A549 (cell line): ENCODE measurements at regions not wholly inside any gene's neighbourhood (a gene's known extent, or its start where the extent isn't known, plus 50 kb on each side); places are given as distances from the start of the nearest gene placed in this dataset.

Source experiments
- ATAC-seq, 2 experiments: fragments of 200-7000 bp in 1 of 2; fragments of >200 bp in 1 of 2; cut with Nextera tagmentation in 1 of 2; cut with Tn5 transposase in 1 of 2; 3 replicates each; pipeline versions ENCODE4 v1.8.0 to v1.9.1; 2018 to 2020; ENCODE audit warnings: mild to moderate bottlenecking in 1 of 2, moderate library complexity in 1 of 2
- CTCF ChIA-PET: fragments of 300-600 bp; sonication (Branson Sonifier 250); formaldehyde crosslinking; extraction: SDS; loops from one replicate; lab custom pipeline; 2021; ENCODE audit warnings: antibody characterized with exemption, inconsistent platforms; lab: Yijun Ruan, JAX
- POLR2A ChIA-PET: fragments of 350-600 bp; formaldehyde crosslinking; extraction: SDS; loops from one replicate; lab custom pipeline; 2021; ENCODE audit warnings: antibody characterized with exemption, inconsistent platforms; lab: Yijun Ruan, JAX
- DNase-seq, 2 experiments: peaks; one replicate each; pipeline versions ENCODE4 v3.0.0 to v3.0.0-alpha.2; 2011 to 2016; ENCODE audit warnings: low read depth in 1 of 2, low spot score in 1 of 2
- FAIRE-seq: peaks from 2 replicates; lab custom pipeline; 2011; peaks lifted over from hg19 to GRCh38; lab: Jason Lieb, UNC
- H3K27ac ChIP-seq, 2 experiments: fragments of >200 bp; sonication (Bioruptor Twin); formaldehyde crosslinking; 3 replicates each; pipeline ENCODE4 v1.5.1; 2016 to 2017
- H3K4me1 ChIP-seq: fragments of >200 bp; sonication (Bioruptor Twin); formaldehyde crosslinking; 3 replicates; pipeline ENCODE4 v1.6.1; 2016
- H3K4me2 ChIP-seq: fragments of >200 bp; sonication (Bioruptor Twin); formaldehyde crosslinking; 3 replicates; pipeline ENCODE4 v1.6.1; 2016
- H3K4me3 ChIP-seq: fragments of >200 bp; sonication (Bioruptor Twin); formaldehyde crosslinking; 3 replicates; pipeline ENCODE4 v1.5.1; 2016
- H3K9me3 ChIP-seq: fragments of >200 bp; sonication (Bioruptor Twin); formaldehyde crosslinking; 3 replicates; pipeline ENCODE4 v1.6.1; 2016
- BHLHE40 ChIP-seq: IDR thresholded peaks from 2 replicates; pipeline ENCODE4 v1.6.1; 2012; ENCODE audit warnings: low read depth, low read length, inconsistent platforms
- CBX8 ChIP-seq: fragments of 200-600 bp; sonication (generic); IDR thresholded peaks from 2 replicates; pipeline ENCODE4 v1.6.1; 2016
- CEBPB ChIP-seq, 2 experiments: fragments of >200 bp in 1 of 2; sonication (Bioruptor Twin) in 1 of 2; formaldehyde crosslinking in 1 of 2; IDR thresholded peaks; 2 replicates each; pipeline ENCODE4 v1.6.1; 2012 to 2016
- CHD2 ChIP-seq: fragments of 150-350 bp; IDR thresholded peaks from 2 replicates; pipeline ENCODE4 v1.6.1; 2014; ENCODE audit warnings: low read length; ENCODE audit not compliant: partially characterized antibody
- CHD4 ChIP-seq: fragments of 200-600 bp; sonication (generic); IDR thresholded peaks from 2 replicates; pipeline ENCODE4 v1.6.1; 2016; ENCODE audit warnings: antibody characterized with exemption, mild to moderate bottlenecking, borderline replicate concordance
- EHF ChIP-seq: fragments of 250-450 bp; sonication (Bioruptor Pico); IDR thresholded peaks from 2 replicates; pipeline ENCODE4 v1.5.0; 2020; ENCODE audit warnings: mild to moderate bottlenecking
- EHMT2 ChIP-seq: fragments of 200-600 bp; sonication (generic); IDR thresholded peaks from 2 replicates; pipeline ENCODE4 v1.6.1; 2016; ENCODE audit warnings: antibody characterized with exemption, low read depth, mild to moderate bottlenecking, moderate library complexity
- ESRRA ChIP-seq: fragments of 150-350 bp; IDR thresholded peaks from 2 replicates; pipeline ENCODE4 v1.6.1; 2014; ENCODE audit warnings: mild to moderate bottlenecking, low read length, borderline replicate concordance
- FOSB ChIP-seq: fragments of 250-450 bp; sonication (Bioruptor Pico); IDR thresholded peaks from 2 replicates; pipeline ENCODE4 v1.5.0; 2020; ENCODE audit warnings: mild to moderate bottlenecking, moderate library complexity
- GATA3 ChIP-seq: IDR thresholded peaks from 2 replicates; pipeline ENCODE4 v1.6.1; 2012; ENCODE audit warnings: borderline replicate concordance
- HOXA7 ChIP-seq: fragments of 250-450 bp; sonication (Bioruptor Pico); IDR thresholded peaks from 2 replicates; pipeline ENCODE4 v1.5.0; 2020; ENCODE audit warnings: mild to moderate bottlenecking, moderate library complexity
- HOXB13 ChIP-seq: fragments of 250-450 bp; sonication (Bioruptor Pico); IDR thresholded peaks from 2 replicates; pipeline ENCODE4 v1.5.0; 2020; ENCODE audit warnings: low read depth, mild to moderate bottlenecking, moderate library complexity
- HOXB5 ChIP-seq: fragments of 250-450 bp; sonication (Bioruptor Pico); IDR thresholded peaks from 2 replicates; pipeline ENCODE4 v1.5.0; 2020; ENCODE audit warnings: mild to moderate bottlenecking, moderate library complexity
- JUN ChIP-seq, 2 experiments: fragments of >200 bp; sonication (Bioruptor Twin); formaldehyde crosslinking; IDR thresholded peaks; 2 replicates in 1 of 2; 3 replicates in 1 of 2; pipeline ENCODE4 v1.6.1; 2016 to 2017
- KDM5A ChIP-seq: fragments of 200-600 bp; sonication (generic); IDR thresholded peaks from 2 replicates; pipeline ENCODE4 v1.6.1; 2016; ENCODE audit warnings: antibody characterized with exemption, mild to moderate bottlenecking
- POLR2A ChIP-seq: IDR thresholded peaks from 2 replicates; pipeline ENCODE4 v1.6.1; 2012; ENCODE audit warnings: mild to moderate bottlenecking, low read length
- POLR2AphosphoS2 ChIP-seq: conservative IDR thresholded peaks from 2 replicates; pipeline ENCODE4 v1.6.1; 2012; ENCODE audit warnings: low read length, improper control_type of control experiment, inconsistent platforms
- RAD21 ChIP-seq, 2 experiments: fragments of >200 bp in 1 of 2; sonication (Bioruptor Twin) in 1 of 2; formaldehyde crosslinking in 1 of 2; IDR thresholded peaks in 1 of 2; conservative IDR thresholded peaks in 1 of 2; 2 replicates in 1 of 2; 3 replicates in 1 of 2; pipeline ENCODE4 v1.6.1; 2012 to 2018; ENCODE audit warnings: inconsistent platforms in 1 of 2
- RFX5 ChIP-seq: fragments of 450-650 bp; IDR thresholded peaks from 2 replicates; pipeline ENCODE4 v1.7.1; 2014; ENCODE audit warnings: antibody characterized with exemption, mild to moderate bottlenecking, moderate library complexity
- SMC3 ChIP-seq: fragments of >200 bp; sonication (Bioruptor Twin); formaldehyde crosslinking; IDR thresholded peaks from 3 replicates; pipeline ENCODE4 v1.6.1; 2018; ENCODE audit warnings: inconsistent platforms
- SREBF2 ChIP-seq: fragments of 450-650 bp; IDR thresholded peaks from 2 replicates; pipeline ENCODE4 v1.6.1; 2014; ENCODE audit warnings: mild to moderate bottlenecking, moderate library complexity
- TFCP2L1 ChIP-seq: fragments of 250-450 bp; sonication (Bioruptor Pico); IDR thresholded peaks from 2 replicates; pipeline ENCODE4 v1.5.0; 2021; ENCODE audit warnings: mild to moderate bottlenecking
- ZC3H11A ChIP-seq: fragments of 450-650 bp; IDR thresholded peaks from 2 replicates; pipeline ENCODE4 v1.6.1; 2014; ENCODE audit warnings: antibody characterized with exemption, mild to moderate bottlenecking
- ZFP36 ChIP-seq: fragments of 450-650 bp; IDR thresholded peaks from 2 replicates; pipeline ENCODE4 v1.6.1; 2014; ENCODE audit warnings: borderline replicate concordance; ENCODE audit not compliant: partially characterized antibody
- ZNF302 ChIP-seq: fragments of 250-450 bp; sonication (Bioruptor Pico); IDR thresholded peaks from 2 replicates; pipeline ENCODE4 v1.9.0; 2021; ENCODE audit warnings: inconsistent platforms, mild to moderate bottlenecking, moderate library complexity
- ZSCAN20 ChIP-seq: fragments of 250-450 bp; sonication (Bioruptor Pico); IDR thresholded peaks from 2 replicates; pipeline ENCODE4 v1.8.0; 2022; ENCODE audit warnings: mild to moderate bottlenecking, moderate library complexity
- WGBS: methylation state at CpG from one replicate; pipeline ENCODE4 v1.1.6; 2017; ENCODE audit errors: missing lambda C conversion rate; 5-methylcytosine and 5-hydroxymethylcytosine counted together
- TF ChIP-seq, protein P1 (sequence below): fragments of 250-450 bp; sonication (Bioruptor Pico); IDR thresholded peaks from 2 replicates; pipeline ENCODE4 v1.5.0; 2021; ENCODE audit warnings: mild to moderate bottlenecking, moderate library complexity, borderline replicate concordance
- TF ChIP-seq, protein P2 (sequence below): fragments of 200-600 bp; sonication (generic); IDR thresholded peaks from 2 replicates; pipeline ENCODE4 v1.6.1; 2016; ENCODE audit warnings: antibody characterized with exemption, mild to moderate bottlenecking, moderate library complexity
- TF ChIP-seq, protein P3 (sequence below): IDR thresholded peaks from 2 replicates; pipeline ENCODE4 v1.6.1; 2012; ENCODE audit warnings: low read depth, borderline replicate concordance
- TF ChIP-seq, protein P4 (sequence below): fragments of >200 bp; sonication (Bioruptor Twin); formaldehyde crosslinking; IDR thresholded peaks from 3 replicates; pipeline ENCODE4 v1.6.1; 2016

DNA sequence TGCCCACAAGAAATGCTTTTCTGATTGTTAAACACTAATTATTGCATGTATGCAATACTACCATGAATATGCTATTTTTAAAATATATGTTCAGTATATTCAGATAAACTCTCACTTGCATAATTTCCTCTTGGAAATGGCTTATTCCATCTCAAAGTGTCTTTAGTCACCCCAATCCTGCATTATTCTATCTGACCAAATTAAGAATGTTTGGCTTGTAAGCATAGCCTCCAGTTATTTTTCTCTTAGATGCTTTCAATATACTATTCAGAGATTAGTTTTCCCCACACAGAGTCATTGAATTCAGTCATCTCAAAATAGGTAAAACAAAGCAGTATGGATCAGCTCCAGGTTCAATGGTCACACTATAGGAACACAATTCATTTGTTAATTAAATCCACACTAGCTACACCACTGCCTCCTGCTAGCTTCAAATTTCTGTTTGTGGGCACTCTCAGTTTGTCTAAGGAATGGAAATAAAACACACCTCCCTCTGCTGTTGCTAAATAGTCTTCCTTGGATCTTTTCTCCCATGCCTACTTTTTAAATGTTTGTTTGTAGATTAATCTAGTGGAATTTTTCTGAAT is 134.6 kb upstream of the TBCA start:
- FAIRE-seq (no peak), DNase-seq (no peak), ATAC-seq (no peak)
- Histone ChIP-seq H3K4me2 (no peak overlapping the region), H3K9me3 (peaks cover 5% of the 10 kb centered on the region; the same call in 1 of the 3 replicates), H3K4me3 (no peak overlapping the region), H3K4me1 (no peaks in the 10 kb centered on the region), H3K27ac (no peak overlapping the region)
- ChIA-PET POLR2A (no interaction called here), CTCF (interaction anchor here (1.4 kb wide), 1 partner anchor 10 kb away, joined by 4 read pairs; no protein-coding TSS in a partner anchor)
- TF ChIP-seq ZSCAN20 (CRISPR knock-in tag) (no peak), BHLHE40 (no peak), RAD21 (conservative IDR thresholded peaks at IDR 0.05 in 1 of 2, IDR thresholded peaks at IDR 0.05 in 1 of 2) (no peak), HOXA7 (CRISPR knock-in tag) (no peak), FOSB (CRISPR knock-in tag) (no peak)
- TF ChIP-seq, protein P1, sequence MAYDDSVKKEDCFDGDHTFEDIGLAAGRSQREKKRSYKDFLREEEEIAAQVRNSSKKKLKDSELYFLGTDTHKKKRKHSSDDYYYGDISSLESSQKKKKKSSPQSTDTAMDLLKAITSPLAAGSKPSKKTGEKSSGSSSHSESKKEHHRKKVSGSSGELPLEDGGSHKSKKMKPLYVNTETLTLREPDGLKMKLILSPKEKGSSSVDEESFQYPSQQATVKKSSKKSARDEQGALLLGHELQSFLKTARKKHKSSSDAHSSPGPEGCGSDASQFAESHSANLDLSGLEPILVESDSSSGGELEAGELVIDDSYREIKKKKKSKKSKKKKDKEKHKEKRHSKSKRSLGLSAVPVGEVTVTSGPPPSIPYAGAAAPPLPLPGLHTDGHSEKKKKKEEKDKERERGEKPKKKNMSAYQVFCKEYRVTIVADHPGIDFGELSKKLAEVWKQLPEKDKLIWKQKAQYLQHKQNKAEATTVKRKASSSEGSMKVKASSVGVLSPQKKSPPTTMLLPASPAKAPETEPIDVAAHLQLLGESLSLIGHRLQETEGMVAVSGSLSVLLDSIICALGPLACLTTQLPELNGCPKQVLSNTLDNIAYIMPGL (CRISPR knock-in tag): no peak

DNA sequence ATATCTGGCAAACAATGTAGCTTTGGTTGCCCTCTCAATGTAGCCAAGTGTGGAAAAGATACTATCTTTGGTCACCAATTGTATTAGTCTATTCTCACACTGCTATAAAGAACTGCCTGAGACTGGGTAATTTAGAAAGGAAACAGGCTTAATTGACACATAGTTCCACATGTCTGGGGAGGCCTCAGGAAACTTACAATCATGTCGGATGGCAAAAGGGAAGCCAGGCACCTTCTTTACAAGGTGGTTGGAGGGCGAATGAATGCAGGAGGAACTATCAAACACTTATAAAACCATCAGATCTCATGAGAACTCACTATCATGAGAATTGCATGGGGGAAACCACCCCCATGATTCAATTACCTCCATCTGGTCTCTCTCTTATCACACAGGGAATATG is 133.1 kb upstream of the TBCA start:
- ATAC-seq (no peak), FAIRE-seq (no peak), DNase-seq (no peak)
- no peak overlapping the region for H3K4me3 ChIP-seq
- ChIA-PET CTCF (no interaction called here), POLR2A (no interaction called here)
- WGBS: 71% methylated on average over 2 of the region's 2 CpGs
- H3K4me1 ChIP-seq: no peaks in the 10 kb centered on the region
- TF ChIP-seq RFX5 (no peak), POLR2A (no peak), CHD4 (no peak), POLR2AphosphoS2 (no peak), GATA3 (no peak), TFCP2L1 (CRISPR knock-in tag) (no peak), CHD2 (no peak), ZFP36 (no peak), ESRRA (no peak)
- TF ChIP-seq, protein P2, sequence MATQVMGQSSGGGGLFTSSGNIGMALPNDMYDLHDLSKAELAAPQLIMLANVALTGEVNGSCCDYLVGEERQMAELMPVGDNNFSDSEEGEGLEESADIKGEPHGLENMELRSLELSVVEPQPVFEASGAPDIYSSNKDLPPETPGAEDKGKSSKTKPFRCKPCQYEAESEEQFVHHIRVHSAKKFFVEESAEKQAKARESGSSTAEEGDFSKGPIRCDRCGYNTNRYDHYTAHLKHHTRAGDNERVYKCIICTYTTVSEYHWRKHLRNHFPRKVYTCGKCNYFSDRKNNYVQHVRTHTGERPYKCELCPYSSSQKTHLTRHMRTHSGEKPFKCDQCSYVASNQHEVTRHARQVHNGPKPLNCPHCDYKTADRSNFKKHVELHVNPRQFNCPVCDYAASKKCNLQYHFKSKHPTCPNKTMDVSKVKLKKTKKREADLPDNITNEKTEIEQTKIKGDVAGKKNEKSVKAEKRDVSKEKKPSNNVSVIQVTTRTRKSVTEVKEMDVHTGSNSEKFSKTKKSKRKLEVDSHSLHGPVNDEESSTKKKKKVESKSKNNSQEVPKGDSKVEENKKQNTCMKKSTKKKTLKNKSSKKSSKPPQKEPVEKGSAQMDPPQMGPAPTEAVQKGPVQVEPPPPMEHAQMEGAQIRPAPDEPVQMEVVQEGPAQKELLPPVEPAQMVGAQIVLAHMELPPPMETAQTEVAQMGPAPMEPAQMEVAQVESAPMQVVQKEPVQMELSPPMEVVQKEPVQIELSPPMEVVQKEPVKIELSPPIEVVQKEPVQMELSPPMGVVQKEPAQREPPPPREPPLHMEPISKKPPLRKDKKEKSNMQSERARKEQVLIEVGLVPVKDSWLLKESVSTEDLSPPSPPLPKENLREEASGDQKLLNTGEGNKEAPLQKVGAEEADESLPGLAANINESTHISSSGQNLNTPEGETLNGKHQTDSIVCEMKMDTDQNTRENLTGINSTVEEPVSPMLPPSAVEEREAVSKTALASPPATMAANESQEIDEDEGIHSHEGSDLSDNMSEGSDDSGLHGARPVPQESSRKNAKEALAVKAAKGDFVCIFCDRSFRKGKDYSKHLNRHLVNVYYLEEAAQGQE: no peak
- TF ChIP-seq, protein P3, sequence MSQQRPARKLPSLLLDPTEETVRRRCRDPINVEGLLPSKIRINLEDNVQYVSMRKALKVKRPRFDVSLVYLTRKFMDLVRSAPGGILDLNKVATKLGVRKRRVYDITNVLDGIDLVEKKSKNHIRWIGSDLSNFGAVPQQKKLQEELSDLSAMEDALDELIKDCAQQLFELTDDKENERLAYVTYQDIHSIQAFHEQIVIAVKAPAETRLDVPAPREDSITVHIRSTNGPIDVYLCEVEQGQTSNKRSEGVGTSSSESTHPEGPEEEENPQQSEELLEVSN: no peak
- H3K27ac ChIP-seq: no peak overlapping the region
- no peaks in the 10 kb centered on the region for H3K9me3 ChIP-seq
- H3K4me2 ChIP-seq: no peak overlapping the region

DNA sequence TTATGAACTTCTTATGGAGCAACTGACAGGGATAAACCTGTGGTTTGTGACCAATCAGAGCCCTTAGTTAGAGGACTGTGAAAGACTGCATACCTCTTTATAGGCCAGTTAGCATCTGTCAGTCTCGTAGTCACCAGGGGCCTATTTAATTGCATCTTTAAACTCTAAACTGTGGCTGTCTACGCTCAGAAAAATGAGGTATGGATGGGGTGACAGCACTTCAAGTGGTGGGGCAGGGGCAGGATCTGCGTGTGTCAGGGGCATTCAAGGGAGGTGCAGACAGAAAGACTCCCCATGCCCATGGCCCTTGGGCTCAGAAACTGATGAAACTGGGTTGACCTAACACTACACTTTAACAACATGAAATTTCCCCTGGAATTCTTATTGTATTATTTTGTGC is 132.6 kb upstream of the TBCA start:
- H3K4me3 ChIP-seq: no peak overlapping the region
- ChIA-PET POLR2A (no interaction called here), CTCF (interaction anchor here (1.5 kb wide), 1 partner anchor 37 kb away, joined by 3 read pairs; no protein-coding TSS in a partner anchor)
- no peak overlapping the region for H3K4me2 ChIP-seq
- no peaks in the 10 kb centered on the region for H3K9me3 ChIP-seq
- DNase-seq (no peak), ATAC-seq (no peak), FAIRE-seq (no peak)
- no peak overlapping the region for H3K27ac ChIP-seq
- 86% methylated on average over 3 of the region's 3 CpGs for WGBS
- no peaks in the 10 kb centered on the region for H3K4me1 ChIP-seq
- TF ChIP-seq KDM5A (no peak), EHF (CRISPR knock-in tag) (no peak), POLR2A (no peak), SMC3 (no peak), CBX8 (no peak), ZSCAN20 (CRISPR knock-in tag) (no peak), HOXB5 (CRISPR knock-in tag) (no peak), EHMT2 (no peak), HOXB13 (CRISPR knock-in tag) (no peak), ZNF302 (CRISPR knock-in tag) (no peak), CEBPB (IDR thresholded peaks at IDR 0.05) (no peak), JUN (IDR thresholded peaks at IDR 0.05) (no peak), SREBF2 (no peak), ZC3H11A (no peak)
- TF ChIP-seq, protein P4, sequence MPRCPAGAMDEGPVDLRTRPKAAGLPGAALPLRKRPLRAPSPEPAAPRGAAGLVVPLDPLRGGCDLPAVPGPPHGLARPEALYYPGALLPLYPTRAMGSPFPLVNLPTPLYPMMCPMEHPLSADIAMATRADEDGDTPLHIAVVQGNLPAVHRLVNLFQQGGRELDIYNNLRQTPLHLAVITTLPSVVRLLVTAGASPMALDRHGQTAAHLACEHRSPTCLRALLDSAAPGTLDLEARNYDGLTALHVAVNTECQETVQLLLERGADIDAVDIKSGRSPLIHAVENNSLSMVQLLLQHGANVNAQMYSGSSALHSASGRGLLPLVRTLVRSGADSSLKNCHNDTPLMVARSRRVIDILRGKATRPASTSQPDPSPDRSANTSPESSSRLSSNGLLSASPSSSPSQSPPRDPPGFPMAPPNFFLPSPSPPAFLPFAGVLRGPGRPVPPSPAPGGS: no peak
